ENCODE measurements at regions not wholly inside any gene's neighbourhood (a gene's known extent, or its start where the extent isn't known, plus 50 kb on each side); places are given as distances from the start of the nearest gene placed in this dataset.

GRCh38 chr2:171235262-171235881 is 74.7 kb upstream of the TLK1 start:
- no peak overlapping the region for H3K4me3 ChIP-seq (replicated peaks in 1 of 2; ENCODE audit: low read depth in 2 of 2, low read length in 2 of 2)
- no peak for DNase-seq (ENCODE audit: low read depth in 2 of 2)
- TF ChIP-seq CTCF (IDR thresholded peaks at IDR 0.05; ENCODE audit: low read depth, low read length), result no peak

GRCh38 chr2:171230176-171230575 is 69.5 kb upstream of the TLK1 start:
- H3K4me3 ChIP-seq (replicated peaks in 1 of 2; ENCODE audit: low read depth in 2 of 2, low read length in 2 of 2), result no peak overlapping the region
- no peak for TF ChIP-seq CTCF (IDR thresholded peaks at IDR 0.05; ENCODE audit: low read depth, low read length)
- no peak for DNase-seq (ENCODE audit: low read depth in 2 of 2)

- no peak for DNase-seq (ENCODE audit: low read depth in 2 of 2)
- no peak overlapping the region for H3K4me3 ChIP-seq (replicated peaks in 1 of 2; ENCODE audit: low read depth in 2 of 2, low read length in 2 of 2)
- no peak for TF ChIP-seq CTCF (IDR thresholded peaks at IDR 0.05; ENCODE audit: low read depth, low read length)
Measured at GRCh38 chr2:171228826-171229225, 68.1 kb upstream of the TLK1 start.

GRCh38 chr2:171227066-171227782 is 66.5 kb upstream of the TLK1 start:
- no peak overlapping the region for H3K4me3 ChIP-seq (replicated peaks in 1 of 2; ENCODE audit: low read depth in 2 of 2, low read length in 2 of 2)
- DNase-seq (ENCODE audit: low read depth in 2 of 2), result peak in 1 of 2 donors; percentile 39
- TF ChIP-seq CTCF (IDR thresholded peaks at IDR 0.05; ENCODE audit: low read depth, low read length), result no peak

- DNase-seq (ENCODE audit: low read depth in 2 of 2), result no peak
- no peak overlapping the region for H3K4me3 ChIP-seq (replicated peaks in 1 of 2; ENCODE audit: low read depth in 2 of 2, low read length in 2 of 2)
- no peak for TF ChIP-seq CTCF (IDR thresholded peaks at IDR 0.05; ENCODE audit: low read depth, low read length)
Measured at GRCh38 chr2:171226461-171226860, 65.8 kb upstream of the TLK1 start.

- no peak for TF ChIP-seq CTCF (IDR thresholded peaks at IDR 0.05; ENCODE audit: low read depth, low read length)
Measured at GRCh38 chr2:171225989-171226388, 65.3 kb upstream of the TLK1 start.

More at GRCh38 chr2:171225989-171226388, 65.3 kb upstream of the TLK1 start:
- H3K4me3 ChIP-seq (replicated peaks in 1 of 2; ENCODE audit: low read depth in 2 of 2, low read length in 2 of 2), result no peak overlapping the region
- no peak for DNase-seq (ENCODE audit: low read depth in 2 of 2)
